Mucosa of gallbladder (tissue), 1 donor: ENCODE measurements at regions not wholly inside any gene's neighbourhood (a gene's known extent, or its start where the extent isn't known, plus 50 kb on each side); places are given as distances from the start of the nearest gene placed in this dataset.

Source experiments
- DNase-seq: peaks from one replicate; pipeline ENCODE4 v3.0.0-alpha.2; 2020; ENCODE audit warnings: low spot score
- donor health status: DM: no; HTN: no; CAD: no.

- DNase-seq, result no peak
Observed at GRCh38 chr4:144302704-144303536, 162.4 kb upstream of the GYPA start.

- no peak for DNase-seq
Observed at GRCh38 chr4:144304025-144304424, 163.5 kb upstream of the GYPA start.

- DNase-seq, result no peak
Observed at GRCh38 chr4:144310535-144310934, 170.0 kb upstream of the GYPA start.

GRCh38 chr4:144313370-144313769 is 172.9 kb upstream of the GYPA start:
- DNase-seq, result no peak

GRCh38 chr4:144316869-144317268 is 176.4 kb upstream of the GYPA start:
- no peak for DNase-seq

- DNase-seq, result no peak
Observed at GRCh38 chr4:144318797-144319196, 178.3 kb upstream of the GYPA start.

- DNase-seq, result no peak
Observed at GRCh38 chr4:144336633-144337032, 196.1 kb upstream of the GYPA start.

GRCh38 chr4:144338148-144338547 is 197.6 kb upstream of the GYPA start:
- no peak for DNase-seq

GRCh38 chr4:144338834-144339233 is 198.3 kb upstream of the GYPA start:
- DNase-seq, result no peak

- no peak for DNase-seq
Observed at GRCh38 chr4:144340931-144341330, 200.4 kb upstream of the GYPA start.

- no peak for DNase-seq
Observed at GRCh38 chr4:144342949-144343760, 202.6 kb upstream of the GYPA start.

GRCh38 chr4:144347121-144347520 is 206.6 kb upstream of the GYPA start:
- no peak for DNase-seq

GRCh38 chr4:144350706-144351105 is 210.2 kb upstream of the GYPA start:
- no peak for DNase-seq

GRCh38 chr4:144351306-144351705 is 210.8 kb upstream of the GYPA start:
- no peak for DNase-seq

GRCh38 chr4:144353292-144353691 is 212.8 kb upstream of the GYPA start:
- DNase-seq, result no peak

- peak; percentile 58 for DNase-seq
Observed at GRCh38 chr4:144355811-144356757, 215.6 kb upstream of the GYPA start.

- no peak for DNase-seq
Observed at GRCh38 chr4:144356941-144357381, 216.4 kb upstream of the GYPA start.

- DNase-seq, result no peak
Observed at GRCh38 chr4:144357975-144358374, 217.5 kb upstream of the GYPA start.

GRCh38 chr4:144360146-144360793 is 219.8 kb upstream of the GYPA start:
- DNase-seq, result no peak

- DNase-seq, result no peak
Observed at GRCh38 chr4:144362366-144362765, 221.8 kb upstream of the GYPA start.

GRCh38 chr4:144363890-144364289 is 223.4 kb upstream of the GYPA start:
- DNase-seq, result no peak
